ENCODE measurements at regions not wholly inside any gene's neighbourhood (a gene's known extent, or its start where the extent isn't known, plus 50 kb on each side); places are given as distances from the start of the nearest gene placed in this dataset.

DNA sequence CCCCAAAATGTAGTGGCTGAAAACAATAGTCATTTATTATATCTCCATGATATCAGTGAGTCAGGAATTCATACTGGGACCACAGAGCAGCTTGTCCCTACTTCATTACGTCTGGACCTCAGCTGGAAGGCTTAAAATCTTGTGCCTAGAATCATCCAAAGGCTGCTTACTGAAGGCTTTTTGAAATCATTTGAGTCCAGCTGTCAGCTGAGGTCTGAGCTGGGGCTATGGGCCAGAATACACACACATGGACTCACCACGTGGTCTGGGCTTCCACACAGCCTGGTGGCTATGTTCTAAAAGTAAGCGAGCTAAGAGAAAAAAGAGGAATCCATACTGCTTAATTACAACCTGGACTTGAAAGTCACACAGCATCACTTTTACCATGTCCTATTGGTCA is 209.2 kb downstream of the KCTD12 start:
- Histone ChIP-seq H3K27ac (ENCODE audit: low read depth, low read length) (no peak overlapping the region), H3K4me2 (ENCODE audit: low read length) (no peak overlapping the region), H3K36me3 (ENCODE audit: insufficient read depth, low read length) (no peaks in the 10 kb centered on the region), H4K20me1 (ENCODE audit: insufficient read depth, low read length) (no peaks in the 10 kb centered on the region), H3K4me3 (ENCODE audit: insufficient read depth, low read depth, low read length) (no peak overlapping the region), H2AFZ (ENCODE audit: low read depth, low read length) (no peak overlapping the region), H3K4me1 (ENCODE audit: insufficient read depth, low read length) (no peaks in the 10 kb centered on the region), H3K9ac (ENCODE audit: low read length) (no peak overlapping the region), H3K79me2 (ENCODE audit: insufficient read depth, low read length) (no peaks in the 10 kb centered on the region), H3K9me3 (ENCODE audit: insufficient read depth, low read depth, low read length) (no peaks in the 10 kb centered on the region), H3K27me3 (ENCODE audit: insufficient read depth, low read length) (no peaks in the 10 kb centered on the region)
- Mint-ChIP-seq H3K27me3 (ENCODE audit: low read depth, unreplicated experiment) (peaks cover 2% of the 10 kb centered on the region), H3K9me3 (ENCODE audit: unreplicated experiment) (no peaks in the 10 kb centered on the region), H3K36me3 (ENCODE audit: low read depth, unreplicated experiment) (no peaks in the 10 kb centered on the region), H3K27ac (ENCODE audit: unreplicated experiment) (no peak overlapping the region), H3K4me1 (ENCODE audit: low read depth, unreplicated experiment) (peaks cover 4% of the 10 kb centered on the region), H3K4me3 (ENCODE audit: unreplicated experiment) (no peak overlapping the region)
- no peak for FAIRE-seq
- TF ChIP-seq, protein P1, sequence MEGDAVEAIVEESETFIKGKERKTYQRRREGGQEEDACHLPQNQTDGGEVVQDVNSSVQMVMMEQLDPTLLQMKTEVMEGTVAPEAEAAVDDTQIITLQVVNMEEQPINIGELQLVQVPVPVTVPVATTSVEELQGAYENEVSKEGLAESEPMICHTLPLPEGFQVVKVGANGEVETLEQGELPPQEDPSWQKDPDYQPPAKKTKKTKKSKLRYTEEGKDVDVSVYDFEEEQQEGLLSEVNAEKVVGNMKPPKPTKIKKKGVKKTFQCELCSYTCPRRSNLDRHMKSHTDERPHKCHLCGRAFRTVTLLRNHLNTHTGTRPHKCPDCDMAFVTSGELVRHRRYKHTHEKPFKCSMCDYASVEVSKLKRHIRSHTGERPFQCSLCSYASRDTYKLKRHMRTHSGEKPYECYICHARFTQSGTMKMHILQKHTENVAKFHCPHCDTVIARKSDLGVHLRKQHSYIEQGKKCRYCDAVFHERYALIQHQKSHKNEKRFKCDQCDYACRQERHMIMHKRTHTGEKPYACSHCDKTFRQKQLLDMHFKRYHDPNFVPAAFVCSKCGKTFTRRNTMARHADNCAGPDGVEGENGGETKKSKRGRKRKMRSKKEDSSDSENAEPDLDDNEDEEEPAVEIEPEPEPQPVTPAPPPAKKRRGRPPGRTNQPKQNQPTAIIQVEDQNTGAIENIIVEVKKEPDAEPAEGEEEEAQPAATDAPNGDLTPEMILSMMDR (IDR thresholded peaks at IDR 0.05; ENCODE audit: insufficient read depth, low read depth, low read length), result no peak
- TF ChIP-seq EZH2 (IDR thresholded peaks at IDR 0.05; ENCODE audit: insufficient read depth, low read length), result no peak
- peak; percentile 56 for DNase-seq (ENCODE audit: low read depth)

GRCh38 chr13:76672420-76672819 is 213.8 kb downstream of the KCTD12 start:
- no peaks in the 10 kb centered on the region for H3K27me3 ChIP-seq (ENCODE audit: insufficient read depth, low read length)
- TF ChIP-seq EZH2 (IDR thresholded peaks at IDR 0.05; ENCODE audit: insufficient read depth, low read length), result no peak
- H4K20me1 ChIP-seq (ENCODE audit: insufficient read depth, low read length), result no peaks in the 10 kb centered on the region
- H3K27me3 Mint-ChIP-seq (ENCODE audit: low read depth, unreplicated experiment), result no peaks in the 10 kb centered on the region
- H3K79me2 ChIP-seq (ENCODE audit: insufficient read depth, low read length), result no peaks in the 10 kb centered on the region
- H3K9ac ChIP-seq (ENCODE audit: low read length), result no peak overlapping the region
- no peaks in the 10 kb centered on the region for H3K9me3 ChIP-seq (ENCODE audit: insufficient read depth, low read depth, low read length)
- H3K4me3 Mint-ChIP-seq (ENCODE audit: unreplicated experiment), result no peak overlapping the region
- H3K27ac Mint-ChIP-seq (ENCODE audit: unreplicated experiment), result no peak overlapping the region
- no peak overlapping the region for H3K4me2 ChIP-seq (ENCODE audit: low read length)
- peaks cover 4% of the 10 kb centered on the region for H3K4me1 Mint-ChIP-seq (ENCODE audit: low read depth, unreplicated experiment)
- FAIRE-seq, result no peak
- H3K36me3 Mint-ChIP-seq (ENCODE audit: low read depth, unreplicated experiment), result no peaks in the 10 kb centered on the region
- no peaks in the 10 kb centered on the region for H3K36me3 ChIP-seq (ENCODE audit: insufficient read depth, low read length)
- no peak overlapping the region for H3K27ac ChIP-seq (ENCODE audit: low read depth, low read length)
- peak; percentile 65 for DNase-seq (ENCODE audit: low read depth)
- no peaks in the 10 kb centered on the region for H3K9me3 Mint-ChIP-seq (ENCODE audit: unreplicated experiment)
- no peak overlapping the region for H3K4me3 ChIP-seq (ENCODE audit: insufficient read depth, low read depth, low read length)
- no peaks in the 10 kb centered on the region for H3K4me1 ChIP-seq (ENCODE audit: insufficient read depth, low read length)
- no peak overlapping the region for H2AFZ ChIP-seq (ENCODE audit: low read depth, low read length)

- no peak overlapping the region for H3K27ac Mint-ChIP-seq (ENCODE audit: unreplicated experiment)
- H3K36me3 ChIP-seq (ENCODE audit: insufficient read depth, low read length), result no peaks in the 10 kb centered on the region
- peaks cover 6% of the 10 kb centered on the region for H3K4me1 Mint-ChIP-seq (ENCODE audit: low read depth, unreplicated experiment)
- no peaks in the 10 kb centered on the region for H3K4me1 ChIP-seq (ENCODE audit: insufficient read depth, low read length)
- H3K79me2 ChIP-seq (ENCODE audit: insufficient read depth, low read length), result no peaks in the 10 kb centered on the region
- DNase-seq (ENCODE audit: low read depth), result no peak
- H4K20me1 ChIP-seq (ENCODE audit: insufficient read depth, low read length), result no peaks in the 10 kb centered on the region
- no peaks in the 10 kb centered on the region for H3K9me3 Mint-ChIP-seq (ENCODE audit: unreplicated experiment)
- no peaks in the 10 kb centered on the region for H3K27me3 ChIP-seq (ENCODE audit: insufficient read depth, low read length)
- TF ChIP-seq, protein P1 (IDR thresholded peaks at IDR 0.05; ENCODE audit: insufficient read depth, low read depth, low read length), result no peak
- TF ChIP-seq EZH2 (IDR thresholded peaks at IDR 0.05; ENCODE audit: insufficient read depth, low read length), result no peak
- H3K4me3 Mint-ChIP-seq (ENCODE audit: unreplicated experiment), result no peak overlapping the region
- no peak overlapping the region for H3K27ac ChIP-seq (ENCODE audit: low read depth, low read length)
- no peaks in the 10 kb centered on the region for H3K36me3 Mint-ChIP-seq (ENCODE audit: low read depth, unreplicated experiment)
- H3K4me3 ChIP-seq (ENCODE audit: insufficient read depth, low read depth, low read length), result no peak overlapping the region
- H3K9me3 ChIP-seq (ENCODE audit: insufficient read depth, low read depth, low read length), result no peaks in the 10 kb centered on the region
- H3K9ac ChIP-seq (ENCODE audit: low read length), result no peak overlapping the region
- H3K4me2 ChIP-seq (ENCODE audit: low read length), result no peak overlapping the region
- H2AFZ ChIP-seq (ENCODE audit: low read depth, low read length), result no peak overlapping the region
- no peak for FAIRE-seq
- peaks cover 2% of the 10 kb centered on the region for H3K27me3 Mint-ChIP-seq (ENCODE audit: low read depth, unreplicated experiment)
Measured at GRCh38 chr13:76668716-76669115, 217.5 kb downstream of the KCTD12 start.
